GM06990 (cell line): ENCODE measurements at regions not wholly inside any gene's neighbourhood (a gene's known extent, or its start where the extent isn't known, plus 50 kb on each side); places are given as distances from the start of the nearest gene placed in this dataset.

Experiments used
- DNase-seq: peaks from one replicate; pipeline ENCODE4 v3.0.0-alpha.2; 2011; ENCODE audit not compliant: insufficient read length; ENCODE audit errors: extremely low read depth
- H3K27me3 ChIP-seq: replicated peaks from 2 replicates; pipeline ENCODE4 v1.6.0; 2011; ENCODE audit warnings: low read length; ENCODE audit not compliant: control insufficient read depth, insufficient read depth
- H3K36me3 ChIP-seq: 2 replicates; pipeline ENCODE4 v1.5.1; 2011; ENCODE audit warnings: low read length; ENCODE audit not compliant: control insufficient read depth, insufficient read depth
- H3K4me3 ChIP-seq: replicated peaks from 2 replicates; pipeline ENCODE4 v1.5.1; 2011; ENCODE audit warnings: low read depth, mild to moderate bottlenecking, control low read depth, low read length
- TF ChIP-seq, protein P1 (sequence below): IDR thresholded peaks from 2 replicates; pipeline ENCODE4 v1.5.1; 2011; ENCODE audit warnings: low read length, control low read depth, mild to moderate bottlenecking, inconsistent platforms; ENCODE audit not compliant: insufficient read depth, poor library complexity, severe bottlenecking

DNA sequence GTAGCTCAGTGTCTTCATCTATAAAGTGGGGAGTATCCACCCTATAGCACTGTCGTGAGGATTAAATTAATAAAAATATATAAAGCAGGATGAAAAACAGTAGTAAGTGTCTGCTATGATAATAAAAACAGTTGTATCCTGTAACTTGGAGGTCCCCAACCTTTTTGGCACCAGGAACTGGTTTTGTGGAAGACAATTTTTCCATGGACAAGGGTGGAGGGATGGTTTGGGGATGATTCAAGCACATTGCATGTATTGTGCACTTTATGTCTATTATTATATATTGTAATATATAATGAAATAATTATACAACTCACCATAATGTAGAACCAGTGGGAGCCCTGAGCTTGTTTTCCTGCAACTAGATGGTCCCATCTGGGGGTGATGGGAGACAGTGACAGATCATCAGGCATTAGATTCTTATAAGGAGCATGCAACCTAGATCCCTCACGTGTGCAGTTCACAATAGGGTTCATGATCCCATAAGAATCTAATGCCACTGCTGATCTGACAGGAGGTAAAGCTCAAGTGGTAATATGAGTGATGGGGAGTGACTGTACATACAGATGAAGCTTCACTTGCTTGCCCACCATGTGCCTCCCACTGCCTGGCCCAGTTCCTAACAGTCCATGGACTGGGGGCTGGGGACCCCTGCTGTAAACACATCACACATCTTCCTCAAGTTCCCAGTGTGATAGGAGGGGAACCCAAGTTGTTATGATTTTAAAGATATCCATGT, 177.4 kb upstream of the DAPK1 start:
- Histone ChIP-seq H3K36me3 (no peaks in the 10 kb centered on the region), H3K4me3 (no peak overlapping the region), H3K27me3 (no peaks in the 10 kb centered on the region)
- TF ChIP-seq, protein P1, sequence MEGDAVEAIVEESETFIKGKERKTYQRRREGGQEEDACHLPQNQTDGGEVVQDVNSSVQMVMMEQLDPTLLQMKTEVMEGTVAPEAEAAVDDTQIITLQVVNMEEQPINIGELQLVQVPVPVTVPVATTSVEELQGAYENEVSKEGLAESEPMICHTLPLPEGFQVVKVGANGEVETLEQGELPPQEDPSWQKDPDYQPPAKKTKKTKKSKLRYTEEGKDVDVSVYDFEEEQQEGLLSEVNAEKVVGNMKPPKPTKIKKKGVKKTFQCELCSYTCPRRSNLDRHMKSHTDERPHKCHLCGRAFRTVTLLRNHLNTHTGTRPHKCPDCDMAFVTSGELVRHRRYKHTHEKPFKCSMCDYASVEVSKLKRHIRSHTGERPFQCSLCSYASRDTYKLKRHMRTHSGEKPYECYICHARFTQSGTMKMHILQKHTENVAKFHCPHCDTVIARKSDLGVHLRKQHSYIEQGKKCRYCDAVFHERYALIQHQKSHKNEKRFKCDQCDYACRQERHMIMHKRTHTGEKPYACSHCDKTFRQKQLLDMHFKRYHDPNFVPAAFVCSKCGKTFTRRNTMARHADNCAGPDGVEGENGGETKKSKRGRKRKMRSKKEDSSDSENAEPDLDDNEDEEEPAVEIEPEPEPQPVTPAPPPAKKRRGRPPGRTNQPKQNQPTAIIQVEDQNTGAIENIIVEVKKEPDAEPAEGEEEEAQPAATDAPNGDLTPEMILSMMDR: no peak
- DNase-seq: no peak

DNA sequence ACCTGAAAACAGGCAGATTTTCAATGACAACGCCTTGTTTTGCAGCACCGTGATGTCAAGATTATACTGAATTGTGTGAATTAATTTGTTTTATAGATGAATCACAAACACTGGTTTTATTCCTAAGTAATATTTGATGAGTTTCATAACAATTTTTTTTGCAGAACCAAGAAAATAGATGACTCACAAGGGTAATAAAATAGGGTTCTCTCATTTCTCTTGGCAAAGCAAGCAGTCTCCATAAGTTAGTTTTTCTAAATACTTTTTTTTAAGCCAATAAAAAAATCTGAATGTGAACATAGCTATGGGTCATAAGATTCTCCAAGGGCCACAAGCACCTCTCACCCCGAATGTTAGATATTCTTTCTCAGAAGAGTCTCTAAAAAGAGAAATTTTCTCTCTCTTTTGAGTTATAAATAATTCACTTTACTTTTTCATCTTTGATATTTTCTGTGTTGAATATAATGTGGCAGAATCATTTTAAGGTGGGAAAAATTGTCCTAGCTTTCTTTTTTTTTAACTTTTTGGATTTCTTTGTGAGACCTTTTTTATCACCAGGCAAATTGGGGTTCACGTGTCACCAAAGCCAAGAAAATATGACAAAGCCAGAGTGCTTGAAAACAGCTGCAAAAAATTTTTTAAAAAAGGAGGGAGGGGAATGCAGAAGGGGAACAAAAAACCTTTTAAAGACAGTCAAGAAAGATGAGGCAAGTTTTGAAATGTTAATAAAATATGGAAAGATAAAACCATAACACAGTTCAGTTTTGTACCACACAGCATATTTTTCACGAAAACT, 174.6 kb upstream of the DAPK1 start:
- Histone ChIP-seq H3K36me3 (no peaks in the 10 kb centered on the region), H3K4me3 (no peak overlapping the region), H3K27me3 (no peaks in the 10 kb centered on the region)
- no peak for DNase-seq
- TF ChIP-seq, protein P1: no peak

DNA sequence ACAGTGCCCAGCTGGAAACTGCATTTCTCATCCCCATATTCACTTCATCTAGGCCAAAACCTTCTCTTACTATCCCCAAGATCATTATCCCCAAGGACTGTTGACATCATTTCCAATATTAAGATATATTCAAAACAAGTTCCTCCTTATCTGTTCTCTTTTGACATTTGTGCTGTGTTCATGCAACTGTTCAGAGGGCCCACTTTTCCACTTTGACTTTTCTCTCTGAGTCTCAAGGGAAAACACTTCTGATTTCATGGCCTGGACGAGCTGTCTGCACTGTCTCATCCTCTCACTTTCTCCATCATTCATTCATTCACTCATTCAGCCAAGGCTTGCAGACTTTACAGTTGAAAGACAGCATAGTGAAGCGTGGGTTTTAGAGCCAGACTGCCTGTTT, 173.7 kb upstream of the DAPK1 start:
- TF ChIP-seq, protein P1: no peak
- no peaks in the 10 kb centered on the region for H3K36me3 ChIP-seq
- H3K27me3 ChIP-seq: no peaks in the 10 kb centered on the region
- no peak overlapping the region for H3K4me3 ChIP-seq
- DNase-seq: no peak

DNA sequence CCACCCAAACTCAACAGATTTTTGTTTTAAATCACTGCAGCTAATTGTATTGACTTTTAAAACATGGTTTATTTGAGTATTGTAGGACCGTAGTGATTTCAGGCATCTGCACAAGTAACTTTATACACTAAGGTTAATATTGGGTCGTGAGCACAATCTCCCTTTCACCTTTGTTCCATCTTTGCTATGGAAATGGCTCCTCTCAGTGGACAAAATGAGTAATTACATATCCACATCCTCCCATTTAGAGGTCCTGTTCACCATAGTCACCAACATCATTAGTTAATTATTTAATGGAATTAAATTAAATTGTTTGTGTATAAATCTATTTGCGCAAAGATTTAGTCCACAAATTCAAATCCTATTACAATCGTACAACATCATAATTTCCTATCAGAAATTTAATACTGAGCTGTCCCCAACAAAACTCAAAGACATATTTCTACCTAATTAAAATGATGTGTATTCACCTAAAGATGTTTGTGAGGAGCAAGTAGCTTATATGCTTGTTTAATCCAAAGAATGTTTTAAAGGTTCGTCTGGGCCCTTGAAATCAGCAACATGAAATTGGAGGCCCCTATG, 173.0 kb upstream of the DAPK1 start:
- H3K27me3 ChIP-seq: no peaks in the 10 kb centered on the region
- no peaks in the 10 kb centered on the region for H3K36me3 ChIP-seq
- TF ChIP-seq, protein P1: peak; percentile 53
- H3K4me3 ChIP-seq: no peak overlapping the region
- DNase-seq: no peak

DNA sequence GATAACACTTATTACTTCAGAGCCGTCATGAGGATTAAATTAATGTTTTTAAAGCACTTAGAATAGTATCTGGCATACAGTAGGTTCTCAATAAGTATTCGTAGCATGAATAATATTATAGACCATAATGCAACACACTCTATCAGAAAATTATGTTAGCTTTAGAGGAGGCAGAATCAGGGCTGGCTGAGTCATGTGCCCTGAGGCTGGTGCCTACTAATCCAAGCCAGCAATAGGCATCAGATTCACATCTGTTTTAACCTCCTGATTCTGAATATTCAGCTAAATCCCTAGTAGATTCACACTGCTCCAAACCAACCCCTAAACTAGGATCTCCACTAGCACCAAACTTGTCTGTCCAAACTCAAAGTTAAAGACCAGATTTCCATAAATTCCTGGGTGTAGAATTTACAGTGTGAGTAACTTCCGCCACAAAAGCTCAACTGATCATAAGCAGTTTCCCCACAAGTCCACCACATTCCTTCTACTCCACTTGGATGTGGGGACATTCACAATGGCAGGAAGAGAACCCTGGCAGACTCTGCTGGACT, 170.0 kb upstream of the DAPK1 start:
- TF ChIP-seq, protein P1: no peak
- DNase-seq: no peak
- no peaks in the 10 kb centered on the region for H3K27me3 ChIP-seq
- no peak overlapping the region for H3K4me3 ChIP-seq
- H3K36me3 ChIP-seq: no peaks in the 10 kb centered on the region
